HG03196 (cell line): ENCODE measurements at regions not wholly inside any gene's neighbourhood (a gene's known extent, or its start where the extent isn't known, plus 50 kb on each side); places are given as distances from the start of the nearest gene placed in this dataset.

Source experiments
- ATAC-seq: cut with Tn5 transposase; IDR thresholded peaks from one replicate; pipeline ENCODE4 v1.9.1; 2021; ENCODE audit not compliant: unreplicated experiment

- no peak for ATAC-seq
These were observed 63.4 kb upstream of the MAP3K7 start for GRCh38 chr6:90650041-90650940.

- ATAC-seq = no peak
These were observed 62.0 kb upstream of the MAP3K7 start for GRCh38 chr6:90648873-90649272.

GRCh38 chr6:90646940-90647339 lies 60.1 kb upstream of the MAP3K7 start:
- no peak for ATAC-seq

- ATAC-seq = no peak
These were observed 58.8 kb upstream of the MAP3K7 start for GRCh38 chr6:90645634-90646033.

- no peak for ATAC-seq
These were observed 57.6 kb upstream of the MAP3K7 start for GRCh38 chr6:90644492-90644891.

GRCh38 chr6:90643381-90643780 lies 56.5 kb upstream of the MAP3K7 start:
- no peak for ATAC-seq

- no peak for ATAC-seq
These were observed 50.4 kb upstream of the MAP3K7 start for GRCh38 chr6:90637320-90637719.
